ENCODE measurements at regions not wholly inside any gene's neighbourhood (a gene's known extent, or its start where the extent isn't known, plus 50 kb on each side); places are given as distances from the start of the nearest gene placed in this dataset.
"Not testable (repeated sequence)": the region's sequence is repeated elsewhere in the genome, so short reads cannot be mapped to it uniquely, and the experiment has no call there.

DNA sequence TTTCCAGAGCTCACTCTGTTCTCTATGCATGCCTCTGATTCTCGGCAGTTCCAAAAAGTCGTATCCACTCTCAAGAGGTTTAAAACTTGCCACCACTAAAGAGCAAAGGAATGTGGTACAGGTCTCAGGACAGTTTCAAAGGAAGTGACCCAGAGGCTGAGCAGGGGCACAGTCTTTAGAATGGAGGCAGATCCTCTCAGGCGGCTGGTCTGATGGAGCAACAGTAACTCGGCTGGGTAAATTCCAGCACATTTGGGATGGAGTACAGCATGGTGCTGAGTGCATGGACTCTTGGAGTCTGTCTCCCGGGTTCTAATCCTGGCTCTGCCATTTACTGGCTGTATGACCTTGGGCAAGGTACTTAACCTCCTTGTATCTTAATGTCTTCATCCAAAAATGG, 88.1 kb upstream of the BACH2 start:
- DNase-seq (ENCODE audit: extremely low read depth in 1 of 11, low read depth in 9 of 11, low spot score in 4 of 11) = no peak

DNA sequence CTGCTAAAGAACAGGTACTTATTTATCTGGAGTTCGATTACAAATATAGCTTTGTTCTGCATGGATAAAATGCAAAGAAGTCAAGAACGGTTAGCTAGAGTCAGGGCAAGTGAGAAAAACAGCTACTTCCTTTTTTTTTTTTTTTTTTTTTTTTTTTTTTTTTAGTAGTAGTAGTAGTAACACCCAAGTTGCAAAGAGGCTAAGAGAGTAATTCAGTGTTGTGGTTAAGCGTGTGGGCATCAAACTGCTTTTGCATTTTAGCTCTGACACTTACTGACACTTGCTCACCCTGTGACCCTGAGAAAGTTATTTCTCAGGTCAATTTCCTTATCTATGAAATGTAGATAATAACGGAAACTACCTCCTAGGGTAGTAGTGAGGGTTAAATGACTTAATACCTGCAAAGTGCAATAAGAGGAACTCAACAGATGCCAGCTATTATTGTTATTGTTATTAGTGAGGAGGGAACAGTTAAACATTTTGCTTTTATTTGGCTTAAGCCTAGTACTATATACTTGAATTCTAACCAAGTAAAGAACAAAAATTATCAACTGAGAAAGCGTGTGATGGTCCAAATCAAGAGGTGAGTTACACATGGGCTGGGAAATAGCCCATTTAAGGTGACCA, 86.7 kb upstream of the BACH2 start:
- DNase-seq (ENCODE audit: extremely low read depth in 1 of 11, low read depth in 9 of 11, low spot score in 4 of 11) = no peak

DNA sequence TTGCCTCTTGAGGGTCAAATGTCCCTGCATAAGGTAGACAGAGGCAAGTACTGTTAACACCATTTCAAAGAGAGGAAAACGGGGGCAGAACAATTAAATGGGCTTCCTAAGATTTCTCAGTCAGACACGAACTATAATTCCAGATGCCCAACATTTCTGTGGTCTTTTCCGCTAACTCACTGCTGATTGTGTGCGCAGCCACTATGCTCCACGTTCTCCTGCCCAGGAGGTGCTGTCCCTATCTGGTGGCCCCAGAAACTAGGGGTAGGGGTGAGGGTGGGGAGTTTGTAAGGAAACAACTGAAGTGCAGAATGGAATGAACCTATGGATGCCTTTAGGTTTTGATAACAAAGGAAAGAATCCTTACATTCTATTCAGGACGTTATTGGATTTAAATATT, 86.1 kb upstream of the BACH2 start:
- no peak for DNase-seq (ENCODE audit: extremely low read depth in 1 of 11, low read depth in 9 of 11, low spot score in 4 of 11)

DNA sequence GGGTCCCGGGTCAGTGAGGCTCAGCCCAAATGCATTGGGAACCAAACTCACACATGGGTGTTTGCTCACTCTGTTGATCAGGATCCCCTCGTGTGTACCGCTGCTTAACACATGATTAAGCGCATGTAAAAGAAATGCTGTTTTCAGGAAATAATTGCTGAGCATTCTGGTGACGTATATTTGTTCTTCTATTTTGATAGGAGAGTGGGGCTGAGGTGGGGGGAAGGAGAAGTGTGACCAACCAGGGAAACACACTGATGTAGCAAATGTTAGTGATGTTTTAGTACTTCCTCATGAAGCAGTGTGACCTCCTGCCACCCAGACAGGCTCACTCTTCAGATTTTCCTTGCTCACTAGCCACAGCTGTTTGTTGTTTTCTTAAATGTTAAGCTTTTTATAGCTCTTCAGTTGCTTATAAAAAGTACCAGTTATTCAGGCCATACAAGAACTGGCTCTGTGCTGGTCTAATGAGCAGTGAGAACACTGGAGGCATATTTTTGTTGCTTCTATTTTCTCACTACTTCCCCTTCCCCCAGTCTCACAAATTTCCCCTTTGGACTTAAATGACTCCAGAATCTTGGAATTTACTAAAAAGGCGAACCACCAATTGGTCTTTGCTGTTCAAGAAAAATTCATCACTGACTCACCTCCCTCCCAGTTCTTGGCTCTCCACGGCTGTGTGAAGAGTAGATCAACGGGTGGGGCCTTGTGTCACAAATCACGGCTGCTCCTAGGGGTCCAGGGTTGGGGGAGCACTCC, 79.2 kb upstream of the BACH2 start:
- DNase-seq (ENCODE audit: extremely low read depth in 1 of 11, low read depth in 9 of 11, low spot score in 4 of 11) = peak in 9 of 11 donors; percentile 29 to 73 (median 55)

DNA sequence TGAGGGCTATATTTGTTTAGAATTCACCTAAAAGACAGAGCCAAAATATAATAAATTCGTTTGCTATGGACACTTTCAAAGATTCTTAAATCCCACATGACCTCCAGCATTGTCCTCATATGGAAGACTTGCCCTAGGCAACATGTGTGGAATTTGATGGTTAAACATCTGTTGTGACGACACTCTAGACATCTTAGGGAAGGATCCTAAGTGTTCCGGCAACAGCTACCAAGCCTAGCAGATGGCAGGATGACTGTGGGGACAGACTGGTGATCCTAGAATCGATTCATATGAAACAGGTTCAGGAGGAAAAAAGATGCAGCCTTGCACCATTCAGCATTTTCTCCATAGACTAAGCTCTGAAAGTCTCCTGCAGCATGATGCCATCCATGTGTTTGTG, 77.6 kb upstream of the BACH2 start:
- no peak for DNase-seq (ENCODE audit: extremely low read depth in 1 of 11, low read depth in 9 of 11, low spot score in 4 of 11)

DNA sequence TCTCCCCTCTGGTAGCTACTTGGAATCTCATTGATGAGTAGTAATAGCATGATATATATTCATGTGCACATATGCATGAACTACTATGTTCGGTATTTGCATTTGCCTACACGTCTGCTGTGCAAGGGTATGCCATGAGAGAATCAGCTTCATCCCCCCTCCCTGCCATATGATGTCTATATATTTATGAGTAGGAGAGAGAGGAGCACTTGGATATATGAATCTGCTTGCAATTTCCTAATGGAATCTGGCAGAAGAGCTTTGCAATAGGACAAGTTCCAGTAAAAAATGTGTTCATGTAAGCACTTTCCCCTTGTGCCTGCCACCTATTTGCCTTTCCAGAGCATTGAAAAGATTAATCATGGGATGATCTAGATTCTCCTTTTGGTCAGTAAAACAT, 76.2 kb upstream of the BACH2 start:
- DNase-seq (ENCODE audit: extremely low read depth in 1 of 11, low read depth in 9 of 11, low spot score in 4 of 11) = no peak

DNA sequence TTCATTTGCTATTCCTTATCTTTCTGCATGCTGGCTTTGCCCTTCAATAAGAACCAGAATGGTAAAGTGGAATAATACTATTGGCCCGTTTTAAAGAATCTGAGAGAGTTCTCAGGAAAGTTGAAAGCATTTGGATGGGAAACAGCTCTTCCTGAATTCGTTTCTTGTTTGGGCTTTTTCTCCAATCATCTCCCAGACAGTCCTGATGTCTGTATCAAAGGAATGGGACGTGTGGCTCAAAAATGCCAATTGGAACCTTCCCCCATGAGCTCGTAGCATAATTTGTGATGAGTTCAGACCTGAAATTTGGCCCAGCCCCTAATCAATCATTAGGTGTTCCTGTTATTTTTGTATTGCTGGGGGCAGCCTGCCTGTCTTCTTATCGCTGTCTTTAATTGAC, 75.8 kb upstream of the BACH2 start:
- DNase-seq (ENCODE audit: extremely low read depth in 1 of 11, low read depth in 9 of 11, low spot score in 4 of 11) = no peak

DNA sequence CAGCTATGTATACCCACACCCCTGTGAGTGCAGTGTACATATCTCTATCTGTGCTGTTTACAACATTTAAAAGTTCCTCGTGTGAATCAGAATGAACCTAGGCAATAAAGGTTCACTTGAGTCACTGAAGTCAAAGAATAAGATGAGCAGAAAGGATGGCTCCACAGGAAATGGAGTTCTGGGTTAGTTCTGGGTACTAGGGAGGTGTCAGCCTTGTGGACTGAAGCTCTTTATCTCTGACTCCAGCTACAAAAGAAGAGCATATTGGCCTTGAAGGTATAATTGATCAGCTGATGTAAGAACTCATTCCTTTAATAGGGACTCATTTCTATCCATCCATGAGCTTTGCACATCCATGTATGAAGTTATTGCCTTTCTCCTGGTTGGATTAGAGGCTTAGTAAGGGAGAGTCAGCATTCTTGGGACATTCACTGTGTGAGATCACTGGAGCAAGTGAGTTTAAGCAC, 73.9 kb upstream of the BACH2 start:
- DNase-seq (ENCODE audit: extremely low read depth in 1 of 11, low read depth in 9 of 11, low spot score in 4 of 11) = no peak

DNA sequence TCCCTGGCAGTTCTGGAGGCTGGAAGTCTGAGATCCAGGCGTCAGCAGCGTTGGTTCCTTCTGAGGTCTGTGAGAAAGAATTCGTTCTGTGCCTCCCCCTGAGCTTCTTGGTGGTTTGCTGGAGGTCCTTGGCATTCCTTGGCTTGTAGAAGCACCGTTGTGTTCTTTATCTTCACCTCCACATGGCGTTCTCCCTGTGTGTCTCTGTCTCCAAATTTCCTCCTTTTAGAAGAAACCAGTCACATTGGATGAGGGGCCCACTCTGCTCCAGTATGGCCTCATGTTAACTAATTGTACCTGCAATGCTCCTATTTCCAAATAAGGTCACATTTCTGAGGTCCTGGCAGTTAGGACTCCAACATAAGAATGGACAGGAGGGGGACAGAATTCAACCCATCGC, 73.0 kb upstream of the BACH2 start:
- DNase-seq (ENCODE audit: extremely low read depth in 1 of 11, low read depth in 9 of 11, low spot score in 4 of 11) = no peak

DNA sequence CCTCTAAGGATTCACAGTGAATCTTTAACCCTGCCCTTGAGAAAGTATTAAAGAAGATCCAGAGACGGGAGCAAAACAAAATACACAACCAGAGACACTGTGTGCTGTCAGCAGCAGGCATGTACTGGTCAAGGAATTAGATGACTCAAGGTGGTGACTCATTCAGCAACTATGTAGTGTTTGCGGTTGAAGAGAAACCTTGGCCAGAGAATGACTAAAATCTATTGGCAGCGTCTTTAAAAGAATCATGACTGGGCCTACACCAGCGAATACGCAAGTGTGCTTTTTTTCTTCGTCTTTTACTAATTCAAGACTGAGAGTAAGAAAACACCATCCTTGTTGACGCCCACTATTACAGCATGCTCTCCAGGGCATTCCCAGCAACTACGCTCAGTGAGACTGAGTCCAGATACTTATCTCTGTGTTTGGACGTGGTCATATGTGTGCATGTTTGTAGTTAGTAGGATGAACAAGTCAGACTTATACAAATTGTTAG, 72.4 kb upstream of the BACH2 start:
- peak in 2 of 11 donors; percentile 26 to 54 for DNase-seq (ENCODE audit: extremely low read depth in 1 of 11, low read depth in 9 of 11, low spot score in 4 of 11)

DNA sequence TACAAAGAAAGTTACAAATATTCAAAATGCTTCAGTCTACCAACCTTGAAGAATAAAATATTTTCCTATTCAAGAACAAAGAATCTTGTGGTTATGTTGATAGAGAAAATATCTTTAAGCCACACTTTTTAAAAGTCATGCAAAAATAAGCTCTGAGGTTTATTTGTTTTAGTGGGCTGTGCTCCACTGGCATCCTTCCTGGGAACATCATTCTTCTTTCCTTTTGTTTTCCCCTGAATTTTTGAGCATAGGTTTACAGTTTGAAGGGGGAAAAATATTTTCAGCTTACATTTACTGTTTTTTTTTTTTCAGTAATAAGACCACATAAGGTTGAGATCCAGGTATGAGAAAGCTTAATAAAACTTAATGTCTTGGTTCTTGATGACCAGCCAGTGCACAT, 72.0 kb upstream of the BACH2 start:
- DNase-seq (ENCODE audit: extremely low read depth in 1 of 11, low read depth in 9 of 11, low spot score in 4 of 11) = no peak

DNA sequence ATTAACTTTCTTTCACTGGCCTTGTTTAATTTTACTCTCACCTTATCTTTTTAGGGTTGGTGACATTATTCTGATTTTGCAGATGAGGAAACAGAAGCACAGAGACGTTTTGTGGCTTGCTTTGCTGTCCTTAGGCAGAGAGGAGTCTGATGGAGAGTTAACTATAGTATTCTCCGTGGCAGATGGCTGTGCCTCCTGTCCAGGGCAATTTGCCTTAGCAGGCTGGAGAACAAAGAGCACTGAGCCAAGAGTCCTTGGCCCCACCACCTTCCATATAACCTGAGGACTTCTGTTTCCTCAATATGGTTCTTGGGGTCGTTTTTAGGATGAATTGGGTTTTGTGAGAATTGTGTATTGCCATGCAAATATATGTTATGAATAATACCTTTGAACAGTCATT, 71.4 kb upstream of the BACH2 start:
- DNase-seq (ENCODE audit: extremely low read depth in 1 of 11, low read depth in 9 of 11, low spot score in 4 of 11) = no peak

DNA sequence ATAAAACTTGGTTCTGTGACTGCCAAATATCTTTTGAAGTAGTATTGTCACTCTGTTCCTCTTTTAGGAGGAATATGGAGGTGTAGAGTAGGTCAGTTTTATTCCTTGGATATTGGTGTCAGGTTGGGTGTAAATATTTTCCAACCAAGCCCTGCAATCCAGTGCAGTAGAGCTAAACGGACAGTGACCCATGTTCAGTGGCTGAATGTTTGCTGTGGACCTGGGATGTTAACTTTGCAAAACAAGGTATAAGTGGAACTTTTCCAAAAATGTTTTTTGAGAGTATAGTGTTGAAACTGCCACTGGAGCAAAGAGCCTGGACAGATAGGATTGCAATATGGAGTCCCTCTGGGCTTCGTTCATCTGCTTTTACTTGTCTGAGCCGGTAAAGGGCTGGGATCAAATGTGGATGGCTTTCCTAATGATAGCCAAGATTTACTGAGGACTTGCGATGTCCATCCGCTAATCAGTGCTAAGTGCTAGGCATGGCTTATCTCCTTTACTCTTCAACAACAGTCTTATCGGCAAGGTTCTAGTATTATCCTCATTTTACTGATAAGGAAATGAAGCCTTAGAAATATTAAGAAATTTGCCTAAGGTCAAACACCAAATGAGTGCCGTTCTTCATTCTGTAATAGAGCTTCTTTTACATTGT, 69.0 kb upstream of the BACH2 start:
- DNase-seq (ENCODE audit: extremely low read depth in 1 of 11, low read depth in 9 of 11, low spot score in 4 of 11) = no peak

DNA sequence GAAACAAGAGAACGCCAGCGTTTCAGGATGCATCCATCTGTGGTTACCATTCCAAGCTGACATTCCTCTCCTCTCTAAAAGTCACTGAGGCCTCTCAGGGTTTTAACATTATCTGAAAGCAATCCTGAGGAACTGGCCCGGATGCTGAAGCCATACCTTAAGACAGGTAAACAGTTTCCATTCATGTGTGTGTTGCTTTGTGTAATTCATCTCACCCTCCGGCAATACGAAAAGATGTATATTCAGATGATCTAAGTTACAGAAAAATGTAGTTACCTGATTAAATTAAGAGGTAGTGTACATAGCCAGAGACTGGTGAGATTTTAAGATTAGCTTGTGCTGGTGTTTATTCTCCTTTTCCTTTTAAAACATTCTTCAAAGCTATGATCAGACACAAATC, 68.4 kb upstream of the BACH2 start:
- no peak for DNase-seq (ENCODE audit: extremely low read depth in 1 of 11, low read depth in 9 of 11, low spot score in 4 of 11)

DNA sequence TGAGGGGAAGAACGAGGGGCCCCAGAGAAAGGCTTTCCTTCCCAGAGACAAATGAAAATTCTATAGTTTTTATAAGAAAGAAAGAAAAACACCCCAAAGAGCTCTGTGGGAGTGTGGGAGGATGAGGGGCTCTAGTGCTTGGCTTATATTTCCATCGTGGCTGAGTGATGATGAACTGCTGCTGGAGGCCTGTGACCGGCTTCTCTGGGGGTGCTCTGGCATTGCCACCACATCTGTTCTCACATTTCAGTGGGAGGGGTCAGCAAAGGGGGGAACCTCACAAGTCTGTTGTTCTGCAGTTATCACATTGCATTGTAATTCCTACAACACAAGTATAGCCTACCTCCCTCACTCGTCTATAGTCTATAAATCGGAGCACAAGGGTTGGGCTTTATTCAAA, 67.6 kb upstream of the BACH2 start:
- DNase-seq (ENCODE audit: extremely low read depth in 1 of 11, low read depth in 9 of 11, low spot score in 4 of 11) = peak in 1 of 11 donors; percentile 27

DNA sequence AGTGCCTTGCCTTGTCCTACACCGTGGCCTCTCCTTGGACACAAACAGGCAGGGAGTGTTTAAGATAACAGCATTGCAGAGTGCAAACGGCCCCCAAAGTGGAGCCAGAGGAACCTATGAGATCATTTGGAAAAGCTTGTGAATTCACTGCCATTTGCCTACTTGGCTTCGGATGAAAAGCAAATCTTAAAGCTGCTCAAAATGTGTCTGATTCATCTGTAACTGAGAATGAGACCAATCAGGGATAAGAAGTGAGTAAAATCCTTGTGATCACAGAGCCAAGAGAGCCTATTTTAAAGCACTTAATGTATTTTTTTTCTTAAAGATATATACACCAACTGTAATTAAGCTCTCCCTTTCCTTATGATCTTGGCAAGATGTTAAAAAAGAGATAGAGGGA, 65.7 kb upstream of the BACH2 start:
- DNase-seq (ENCODE audit: extremely low read depth in 1 of 11, low read depth in 9 of 11, low spot score in 4 of 11) = no peak

DNA sequence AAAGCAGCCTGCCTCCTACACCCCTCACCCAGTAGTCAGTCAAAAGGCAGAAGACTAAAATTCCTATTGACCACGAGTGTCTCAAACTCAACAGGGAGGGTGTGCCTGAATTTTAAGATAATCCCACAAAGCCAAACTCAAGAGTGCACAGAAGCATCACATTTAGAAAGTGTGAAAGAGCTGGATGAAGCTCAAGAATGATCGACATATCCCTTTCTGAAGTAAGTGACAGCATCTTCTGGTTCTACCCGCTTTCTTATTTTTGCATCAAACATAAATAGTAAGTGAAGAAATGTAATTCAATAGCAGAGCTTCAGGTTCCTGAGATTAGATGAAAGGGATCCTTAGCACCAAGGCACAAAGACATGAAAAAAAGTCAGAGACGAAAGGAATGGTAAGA, 64.5 kb upstream of the BACH2 start:
- no peak for DNase-seq (ENCODE audit: extremely low read depth in 1 of 11, low read depth in 9 of 11, low spot score in 4 of 11)

DNA sequence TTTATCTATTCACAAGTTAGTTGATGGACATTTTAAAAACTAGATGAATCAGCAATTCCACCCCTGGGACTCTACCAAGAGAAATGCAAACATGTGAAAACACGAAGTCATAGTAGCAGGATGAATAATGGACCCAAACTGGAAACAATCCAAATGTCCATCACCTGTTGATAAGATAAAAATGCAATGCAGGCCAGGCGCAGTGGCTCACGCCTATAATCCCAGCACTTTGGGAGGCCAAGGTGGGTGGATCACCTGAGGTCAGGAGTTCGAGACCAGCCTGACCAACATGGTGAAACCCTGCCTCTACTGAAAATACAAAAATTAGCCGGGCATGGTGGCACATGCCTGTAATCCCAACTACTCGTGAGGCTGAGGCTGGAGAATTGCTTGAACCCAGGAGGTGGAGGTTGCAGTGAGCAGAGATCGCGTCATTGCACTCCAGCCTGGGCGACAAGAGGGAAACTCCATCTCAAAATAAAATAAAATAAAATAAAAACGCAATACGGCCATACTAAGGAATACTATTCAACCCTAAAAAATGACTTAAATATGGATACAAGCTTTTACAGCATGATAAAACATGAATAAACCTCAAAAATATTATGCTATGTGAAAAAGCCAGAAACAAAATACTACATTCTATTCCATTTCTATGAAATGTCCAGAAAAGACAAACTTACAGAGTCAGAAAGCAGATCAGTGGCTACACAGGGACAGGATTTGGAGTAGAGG, 61.6 kb upstream of the BACH2 start:
- not testable (repeated sequence) for DNase-seq (ENCODE audit: extremely low read depth in 1 of 11, low read depth in 9 of 11, low spot score in 4 of 11)

DNA sequence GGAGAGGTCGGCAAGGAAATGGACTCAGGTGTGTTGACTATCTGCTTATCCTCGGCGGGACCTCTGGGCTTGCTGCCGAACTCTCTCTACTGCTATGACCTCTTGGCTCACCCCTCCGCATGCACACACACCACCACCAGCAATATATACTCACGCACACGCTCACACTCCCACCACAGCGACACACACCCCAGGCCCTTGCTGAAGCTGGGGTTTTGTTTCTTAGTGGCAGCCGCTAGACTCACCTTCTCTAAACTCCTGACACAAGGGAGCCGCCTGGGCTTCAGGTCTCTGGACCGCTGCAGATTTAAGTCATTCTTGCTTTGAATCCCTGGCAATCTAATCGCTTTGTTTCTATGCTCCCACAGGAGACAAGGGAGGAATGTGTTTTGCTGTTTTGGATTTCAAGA, 59.4 kb upstream of the BACH2 start:
- no peak for DNase-seq (ENCODE audit: extremely low read depth in 1 of 11, low read depth in 9 of 11, low spot score in 4 of 11)

DNA sequence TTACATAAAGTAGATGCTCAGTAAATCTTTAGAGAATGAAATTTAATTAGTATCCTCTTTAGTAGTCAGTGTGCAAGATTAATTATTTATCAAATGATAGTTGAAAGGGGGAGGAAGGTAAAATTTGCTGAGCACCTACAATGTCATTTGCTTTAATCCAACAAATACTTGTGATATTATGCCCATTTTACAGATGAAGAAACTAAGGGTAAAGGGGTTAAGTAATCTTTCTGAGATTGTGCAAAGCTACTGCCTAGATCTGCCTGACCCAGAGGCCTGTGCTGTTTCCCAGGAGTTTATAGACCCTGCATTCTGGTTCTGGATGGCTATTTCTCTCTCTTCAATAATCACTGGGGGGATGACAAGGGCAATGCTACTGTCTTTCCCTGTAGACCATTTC, 58.3 kb upstream of the BACH2 start:
- DNase-seq (ENCODE audit: extremely low read depth in 1 of 11, low read depth in 9 of 11, low spot score in 4 of 11) = no peak
